Fibroblast of lung (primary cell): ENCODE measurements at regions not wholly inside any gene's neighbourhood (a gene's known extent, or its start where the extent isn't known, plus 50 kb on each side); places are given as distances from the start of the nearest gene placed in this dataset.

ENCODE experiments used
- DNase-seq, 2 donors: peaks; one replicate each; pipeline versions ENCODE4 v3.0.0 to v3.0.0-alpha.2; 2010; ENCODE audit warnings: low read depth in 2 of 2
- H2AFZ ChIP-seq: 2 replicates; pipeline ENCODE4 v1.5.1; 2012; ENCODE audit warnings: low read length, control low read depth, inconsistent platforms
- H3K27ac ChIP-seq: 2 replicates; pipeline ENCODE4 v1.5.1; 2011; ENCODE audit warnings: low read length, control low read depth; ENCODE audit not compliant: insufficient read depth
- H3K27me3 ChIP-seq: 2 replicates; pipeline ENCODE4 v1.5.1; 2011; ENCODE audit warnings: mild to moderate bottlenecking, low read length; ENCODE audit not compliant: control insufficient read depth, insufficient read depth
- H3K36me3 ChIP-seq: 2 replicates; pipeline ENCODE4 v1.5.1; 2011; ENCODE audit warnings: low read length; ENCODE audit not compliant: control insufficient read depth, insufficient read depth
- H3K4me1 ChIP-seq: 2 replicates; pipeline ENCODE4 v1.5.1; 2011; ENCODE audit warnings: low read length; ENCODE audit not compliant: control insufficient read depth, insufficient read depth; ENCODE audit errors: extremely low read depth
- H3K4me2 ChIP-seq: 2 replicates; pipeline ENCODE4 v1.5.1; 2011; ENCODE audit warnings: low read length, control low read depth; ENCODE audit not compliant: insufficient read depth; ENCODE audit errors: extremely low read depth
- H3K4me3 ChIP-seq, 4 experiments: fragments of 200-600 bp in 1 of 4; sonication (generic) in 1 of 4; replicated peaks in 1 of 4; 2 replicates each; pipeline ENCODE4 v1.5.1; 2011 to 2016; ENCODE audit warnings: low read length in 4 of 4, low read depth in 3 of 4, mild to moderate bottlenecking in 3 of 4, control low read depth in 2 of 4, inconsistent platforms in 1 of 4, mixed read lengths in 1 of 4; ENCODE audit not compliant: insufficient read depth in 1 of 4; ENCODE audit errors: control extremely low read depth in 1 of 4
- H3K79me2 ChIP-seq: 2 replicates; pipeline ENCODE4 v1.5.1; 2012; ENCODE audit warnings: mild to moderate bottlenecking, low read length, inconsistent platforms; ENCODE audit not compliant: control insufficient read depth, insufficient read depth
- H3K9ac ChIP-seq: 2 replicates; pipeline ENCODE4 v1.5.1; 2011; ENCODE audit warnings: mild to moderate bottlenecking, low read length, control low read depth; ENCODE audit not compliant: insufficient read depth
- H3K9me3 ChIP-seq: 2 replicates; pipeline ENCODE4 v1.5.1; 2012; ENCODE audit warnings: low read depth, low read length; ENCODE audit not compliant: control insufficient read depth, insufficient read depth
- H4K20me1 ChIP-seq: 2 replicates; pipeline ENCODE4 v1.5.1; 2011; ENCODE audit warnings: low read length; ENCODE audit not compliant: control insufficient read depth, insufficient read depth; ENCODE audit errors: extremely low read depth
- EZH2 ChIP-seq: IDR thresholded peaks from 2 replicates; pipeline ENCODE4 v1.5.1; 2012; ENCODE audit warnings: low read length, control low read depth, mild to moderate bottlenecking; ENCODE audit errors: missing control alignments
- TF ChIP-seq, protein P1 (sequence below), 2 donors: IDR thresholded peaks in 1 of 2; conservative IDR thresholded peaks in 1 of 2; 1 replicate in 1 of 2; 2 replicates in 1 of 2; pipeline ENCODE4 v1.5.1; 2011 to 2012; ENCODE audit warnings: low read length in 2 of 2, control low read depth in 1 of 2, inconsistent platforms in 1 of 2, low read depth in 1 of 2, mild to moderate bottlenecking in 1 of 2

DNA sequence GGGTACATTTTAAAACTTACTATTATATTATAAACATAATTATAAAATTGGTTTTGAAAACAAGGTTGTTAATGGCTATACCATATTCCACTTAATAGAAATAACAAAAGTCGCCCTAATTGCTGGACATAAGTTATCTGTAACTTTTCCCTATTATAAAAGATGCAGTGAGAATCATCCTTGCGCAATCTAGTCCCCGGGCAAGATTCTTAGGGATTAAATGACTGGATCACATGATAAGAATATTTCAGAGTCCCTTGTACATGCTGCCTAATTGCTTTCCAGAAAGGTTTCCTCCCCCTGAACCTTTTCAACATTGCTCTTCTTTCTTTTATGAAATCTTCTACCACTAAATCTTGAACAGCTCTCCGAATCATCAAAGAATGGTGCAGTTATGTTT, 479.8 kb upstream of the MKI67 start:
- Histone ChIP-seq H3K79me2 (no peaks in the 10 kb centered on the region), H3K27ac (no peak overlapping the region), H3K4me3 (no peak overlapping the region), H4K20me1 (no peaks in the 10 kb centered on the region), H3K9me3 (no peaks in the 10 kb centered on the region), H2AFZ (no peak overlapping the region), H3K27me3 (no peaks in the 10 kb centered on the region), H3K36me3 (no peaks in the 10 kb centered on the region), H3K9ac (no peak overlapping the region), H3K4me1 (no peaks in the 10 kb centered on the region), H3K4me2 (no peak overlapping the region)
- DNase-seq: no peak
- TF ChIP-seq EZH2: no peak
- TF ChIP-seq, protein P1, sequence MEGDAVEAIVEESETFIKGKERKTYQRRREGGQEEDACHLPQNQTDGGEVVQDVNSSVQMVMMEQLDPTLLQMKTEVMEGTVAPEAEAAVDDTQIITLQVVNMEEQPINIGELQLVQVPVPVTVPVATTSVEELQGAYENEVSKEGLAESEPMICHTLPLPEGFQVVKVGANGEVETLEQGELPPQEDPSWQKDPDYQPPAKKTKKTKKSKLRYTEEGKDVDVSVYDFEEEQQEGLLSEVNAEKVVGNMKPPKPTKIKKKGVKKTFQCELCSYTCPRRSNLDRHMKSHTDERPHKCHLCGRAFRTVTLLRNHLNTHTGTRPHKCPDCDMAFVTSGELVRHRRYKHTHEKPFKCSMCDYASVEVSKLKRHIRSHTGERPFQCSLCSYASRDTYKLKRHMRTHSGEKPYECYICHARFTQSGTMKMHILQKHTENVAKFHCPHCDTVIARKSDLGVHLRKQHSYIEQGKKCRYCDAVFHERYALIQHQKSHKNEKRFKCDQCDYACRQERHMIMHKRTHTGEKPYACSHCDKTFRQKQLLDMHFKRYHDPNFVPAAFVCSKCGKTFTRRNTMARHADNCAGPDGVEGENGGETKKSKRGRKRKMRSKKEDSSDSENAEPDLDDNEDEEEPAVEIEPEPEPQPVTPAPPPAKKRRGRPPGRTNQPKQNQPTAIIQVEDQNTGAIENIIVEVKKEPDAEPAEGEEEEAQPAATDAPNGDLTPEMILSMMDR (conservative IDR thresholded peaks at IDR 0.05 in 1 of 2, IDR thresholded peaks at IDR 0.05 in 1 of 2; ENCODE audit: low read depth in 1 of 2, low read length in 2 of 2): no peak

GRCh38 chr10:128608791-128609190, 482.6 kb upstream of the MKI67 start:
- no peaks in the 10 kb centered on the region for H3K36me3 ChIP-seq
- no peak overlapping the region for H3K4me3 ChIP-seq
- H3K9ac ChIP-seq: no peak overlapping the region
- no peaks in the 10 kb centered on the region for H3K79me2 ChIP-seq
- no peak overlapping the region for H2AFZ ChIP-seq
- no peaks in the 10 kb centered on the region for H3K4me1 ChIP-seq
- DNase-seq: no peak
- H3K4me2 ChIP-seq: no peak overlapping the region
- H3K9me3 ChIP-seq: no peaks in the 10 kb centered on the region
- no peaks in the 10 kb centered on the region for H4K20me1 ChIP-seq
- TF ChIP-seq EZH2: no peak
- TF ChIP-seq, protein P1 (conservative IDR thresholded peaks at IDR 0.05 in 1 of 2, IDR thresholded peaks at IDR 0.05 in 1 of 2; ENCODE audit: low read depth in 1 of 2, low read length in 2 of 2): no peak
- no peaks in the 10 kb centered on the region for H3K27me3 ChIP-seq
- H3K27ac ChIP-seq: no peak overlapping the region

GRCh38 chr10:128609460-128609859, 483.2 kb upstream of the MKI67 start:
- Histone ChIP-seq H3K4me2 (no peak overlapping the region), H2AFZ (no peak overlapping the region), H3K9me3 (no peaks in the 10 kb centered on the region), H3K9ac (no peak overlapping the region), H4K20me1 (no peaks in the 10 kb centered on the region), H3K27ac (no peak overlapping the region), H3K36me3 (no peaks in the 10 kb centered on the region), H3K27me3 (no peaks in the 10 kb centered on the region), H3K4me1 (no peaks in the 10 kb centered on the region), H3K79me2 (no peaks in the 10 kb centered on the region), H3K4me3 (no peak overlapping the region)
- TF ChIP-seq EZH2: no peak
- TF ChIP-seq, protein P1 (conservative IDR thresholded peaks at IDR 0.05 in 1 of 2, IDR thresholded peaks at IDR 0.05 in 1 of 2; ENCODE audit: low read depth in 1 of 2, low read length in 2 of 2): no peak
- DNase-seq: no peak
